SK-N-SH (cell line): ENCODE measurements at regions not wholly inside any gene's neighbourhood (a gene's known extent, or its start where the extent isn't known, plus 50 kb on each side); places are given as distances from the start of the nearest gene placed in this dataset.

Experiments used
- CTCF ChIA-PET: fragments of 300-600, 350-600 bp; formaldehyde crosslinking; extraction: SDS; loops from one replicate; lab custom pipeline; 2021; lab: Yijun Ruan, JAX
- POLR2A ChIA-PET: fragments of 350-600 bp; sonication (Branson Sonifier 250); formaldehyde crosslinking; extraction: SDS; loops from one replicate; lab custom pipeline; 2020; ENCODE audit warnings: antibody characterized with exemption, inconsistent platforms; lab: Yijun Ruan, JAX
- DNase-seq: peaks from one replicate; pipeline ENCODE4 v3.0.0; 2012
- H2AFZ ChIP-seq: fragments of 200-600 bp; sonication (generic); 2 replicates; pipeline ENCODE4 v1.8.1; 2016; ENCODE audit warnings: antibody characterized with exemption, mild to moderate bottlenecking, low read depth
- H3F3A ChIP-seq: fragments of 200-600 bp; sonication (generic); replicated peaks from 2 replicates; pipeline ENCODE3; 2016; ENCODE audit warnings: antibody characterized with exemption, mild to moderate bottlenecking; ENCODE audit not compliant: insufficient read depth
- H3K27ac ChIP-seq, 2 experiments: fragments of 200-500 bp in 1 of 2; fragments of 200-600 bp in 1 of 2; sonication (Bioruptor generic) in 1 of 2; sonication (generic), shearing (Covaris generic) in 1 of 2; 2 replicates each; pipeline versions ENCODE4 v1.5.1 to v1.6.1; 2014 to 2016; ENCODE audit warnings: low read depth in 2 of 2, inconsistent platforms in 1 of 2, low read length in 1 of 2, mild to moderate bottlenecking in 1 of 2, mixed read lengths in 1 of 2
- H3K27me3 ChIP-seq: fragments of 200-600 bp; sonication (generic), shearing (Covaris generic); 2 replicates; pipeline ENCODE4 v1.6.1; 2016; ENCODE audit warnings: mixed run types; ENCODE audit not compliant: insufficient read depth
- H3K36me3 ChIP-seq, 2 experiments: fragments of 200-500 bp in 1 of 2; fragments of 200-600 bp in 1 of 2; sonication (Bioruptor generic) in 1 of 2; sonication (generic) in 1 of 2; replicated peaks in 1 of 2; 2 replicates each; pipeline versions ENCODE3 to v1.5.1; 2014 to 2016; ENCODE audit warnings: low read length in 1 of 2, mild to moderate bottlenecking in 1 of 2; ENCODE audit not compliant: insufficient read depth in 2 of 2, control insufficient read depth in 1 of 2
- H3K4me1 ChIP-seq, 2 experiments: fragments of 200-500 bp in 1 of 2; fragments of 200-600 bp in 1 of 2; sonication (Bioruptor generic) in 1 of 2; sonication (generic), shearing (Covaris generic) in 1 of 2; 2 replicates each; pipeline versions ENCODE4 v1.5.1 to v1.6.1; 2014 to 2016; ENCODE audit warnings: low read depth in 1 of 2, low read length in 1 of 2, mixed run types in 1 of 2; ENCODE audit not compliant: insufficient read depth in 2 of 2, control insufficient read depth in 1 of 2
- H3K4me2 ChIP-seq: fragments of 200-600 bp; sonication (generic), shearing (Covaris generic); 2 replicates; pipeline ENCODE4 v1.6.1; 2017; ENCODE audit warnings: mixed run types
- H3K4me3 ChIP-seq, 2 experiments: fragments of 200-500 bp in 1 of 2; fragments of 200-600 bp in 1 of 2; sonication (Bioruptor generic) in 1 of 2; sonication (generic), shearing (Covaris generic) in 1 of 2; 2 replicates each; pipeline versions ENCODE4 v1.5.1 to v1.8.1; 2014 to 2016; ENCODE audit warnings: low read depth in 2 of 2, inconsistent platforms in 1 of 2, low read length in 1 of 2, mild to moderate bottlenecking in 1 of 2, mixed read lengths in 1 of 2, moderate library complexity in 1 of 2
- H3K79me2 ChIP-seq: fragments of 200-600 bp; sonication (generic); 2 replicates; pipeline ENCODE4 v1.8.1; 2017; ENCODE audit warnings: mild to moderate bottlenecking; ENCODE audit not compliant: insufficient read depth
- H3K9ac ChIP-seq: fragments of 200-600 bp; sonication (generic); 2 replicates; pipeline ENCODE4 v1.6.1; 2017; ENCODE audit warnings: mixed run types
- H3K9me2 ChIP-seq: fragments of 200-600 bp; sonication (generic); 2 replicates; pipeline ENCODE4 v1.6.1; 2017; ENCODE audit warnings: mixed run types
- H3K9me3 ChIP-seq: fragments of 200-600 bp; sonication (generic); 2 replicates; pipeline ENCODE4 v1.6.1; 2017; ENCODE audit warnings: mixed run types, mild to moderate bottlenecking, moderate library complexity
- H4K20me1 ChIP-seq: fragments of 200-600 bp; sonication (generic); 2 replicates; pipeline ENCODE4 v1.6.1; 2017; ENCODE audit warnings: mild to moderate bottlenecking, mixed run types; ENCODE audit not compliant: insufficient read depth
- MXI1 ChIP-seq: IDR thresholded peaks from 2 replicates; pipeline ENCODE4 v1.6.1; 2012; ENCODE audit warnings: mild to moderate bottlenecking, low read depth, low read length, improper control_type of control experiment
- NFIC ChIP-seq: IDR thresholded peaks from 2 replicates; pipeline ENCODE4 v1.4.0; 2012; ENCODE audit warnings: borderline replicate concordance
- POLR2AphosphoS5 ChIP-seq: IDR thresholded peaks from 2 replicates; pipeline ENCODE4 v1.6.1; 2012; ENCODE audit warnings: low read depth, low read length
- RCOR1 ChIP-seq: fragments of 150-350 bp; IDR thresholded peaks from 2 replicates; pipeline ENCODE4 v1.6.1; 2017; ENCODE audit warnings: antibody characterized with exemption, low read length
- SMC3 ChIP-seq: IDR thresholded peaks from 2 replicates; pipeline ENCODE4 v1.6.1; 2012; ENCODE audit warnings: low read depth, low read length, improper control_type of control experiment
- TAF1 ChIP-seq: IDR thresholded peaks from 2 replicates; pipeline ENCODE4 v1.6.1; 2012; ENCODE audit warnings: low read depth, mild to moderate bottlenecking, low read length, moderate library complexity, borderline replicate concordance
- TEAD4 ChIP-seq: IDR thresholded peaks from 2 replicates; pipeline ENCODE4 v1.4.0; 2012; ENCODE audit warnings: mild to moderate bottlenecking, borderline replicate concordance; ENCODE audit not compliant: insufficient read depth
- WGBS: methylation state at CpG from one replicate; pipeline ENCODE4 v1.1.6; 2017; ENCODE audit warnings: low lambda C conversion rate; 5-methylcytosine and 5-hydroxymethylcytosine counted together
- TF ChIP-seq, protein P1 (sequence below): IDR thresholded peaks from 2 replicates; pipeline ENCODE4 v1.6.1; 2012; ENCODE audit warnings: mild to moderate bottlenecking, low read depth, low read length, moderate library complexity
- TF ChIP-seq, protein P2 (sequence below): fragments of 200-600 bp; sonication (generic); IDR thresholded peaks from 2 replicates; pipeline ENCODE4 v1.6.1; 2017; ENCODE audit warnings: antibody characterized with exemption, mild to moderate bottlenecking, moderate library complexity

DNA sequence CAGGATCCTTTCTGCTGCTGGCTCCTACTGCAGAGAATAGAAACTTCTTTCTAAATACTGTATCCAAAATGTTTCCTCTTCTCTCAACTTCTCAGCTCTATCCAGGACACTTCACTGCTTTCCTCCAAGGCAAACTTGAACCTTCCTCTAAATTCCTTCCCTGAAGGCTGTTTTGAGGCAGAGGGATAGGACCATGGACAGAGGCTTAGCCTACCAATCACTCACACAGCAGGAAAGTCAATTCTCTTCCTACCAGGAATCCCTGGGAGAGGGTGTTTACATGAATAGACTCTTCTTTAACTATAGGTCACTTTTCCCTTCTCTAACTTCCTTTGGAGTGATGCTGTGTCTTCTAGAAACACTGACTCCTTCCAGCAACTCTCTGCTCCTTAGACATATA, 115.6 kb upstream of the MKLN1 start:
- no peak overlapping the region for H3K9ac ChIP-seq
- H4K20me1 ChIP-seq: no peaks in the 10 kb centered on the region
- POLR2A ChIA-PET: no interaction called here
- H3F3A ChIP-seq: no peaks in the 10 kb centered on the region
- H3K4me3 ChIP-seq: no peak overlapping the region
- TF ChIP-seq, protein P1, sequence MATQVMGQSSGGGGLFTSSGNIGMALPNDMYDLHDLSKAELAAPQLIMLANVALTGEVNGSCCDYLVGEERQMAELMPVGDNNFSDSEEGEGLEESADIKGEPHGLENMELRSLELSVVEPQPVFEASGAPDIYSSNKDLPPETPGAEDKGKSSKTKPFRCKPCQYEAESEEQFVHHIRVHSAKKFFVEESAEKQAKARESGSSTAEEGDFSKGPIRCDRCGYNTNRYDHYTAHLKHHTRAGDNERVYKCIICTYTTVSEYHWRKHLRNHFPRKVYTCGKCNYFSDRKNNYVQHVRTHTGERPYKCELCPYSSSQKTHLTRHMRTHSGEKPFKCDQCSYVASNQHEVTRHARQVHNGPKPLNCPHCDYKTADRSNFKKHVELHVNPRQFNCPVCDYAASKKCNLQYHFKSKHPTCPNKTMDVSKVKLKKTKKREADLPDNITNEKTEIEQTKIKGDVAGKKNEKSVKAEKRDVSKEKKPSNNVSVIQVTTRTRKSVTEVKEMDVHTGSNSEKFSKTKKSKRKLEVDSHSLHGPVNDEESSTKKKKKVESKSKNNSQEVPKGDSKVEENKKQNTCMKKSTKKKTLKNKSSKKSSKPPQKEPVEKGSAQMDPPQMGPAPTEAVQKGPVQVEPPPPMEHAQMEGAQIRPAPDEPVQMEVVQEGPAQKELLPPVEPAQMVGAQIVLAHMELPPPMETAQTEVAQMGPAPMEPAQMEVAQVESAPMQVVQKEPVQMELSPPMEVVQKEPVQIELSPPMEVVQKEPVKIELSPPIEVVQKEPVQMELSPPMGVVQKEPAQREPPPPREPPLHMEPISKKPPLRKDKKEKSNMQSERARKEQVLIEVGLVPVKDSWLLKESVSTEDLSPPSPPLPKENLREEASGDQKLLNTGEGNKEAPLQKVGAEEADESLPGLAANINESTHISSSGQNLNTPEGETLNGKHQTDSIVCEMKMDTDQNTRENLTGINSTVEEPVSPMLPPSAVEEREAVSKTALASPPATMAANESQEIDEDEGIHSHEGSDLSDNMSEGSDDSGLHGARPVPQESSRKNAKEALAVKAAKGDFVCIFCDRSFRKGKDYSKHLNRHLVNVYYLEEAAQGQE: peak; percentile 99
- TF ChIP-seq NFIC: no peak
- TF ChIP-seq, all 33 proteins: peak for 1
- no peaks in the 10 kb centered on the region for H3K4me1 ChIP-seq
- no peaks in the 10 kb centered on the region for H3K36me3 ChIP-seq
- CTCF ChIA-PET: no interaction called here
- no peaks in the 10 kb centered on the region for H3K9me3 ChIP-seq
- no peak for DNase-seq
- H3K27me3 ChIP-seq: no peaks in the 10 kb centered on the region
- no peaks in the 10 kb centered on the region for H3K9me2 ChIP-seq
- no peak overlapping the region for H2AFZ ChIP-seq
- H3K27ac ChIP-seq: no peak overlapping the region
- no peak overlapping the region for H3K4me2 ChIP-seq
- H3K79me2 ChIP-seq: no peaks in the 10 kb centered on the region

DNA sequence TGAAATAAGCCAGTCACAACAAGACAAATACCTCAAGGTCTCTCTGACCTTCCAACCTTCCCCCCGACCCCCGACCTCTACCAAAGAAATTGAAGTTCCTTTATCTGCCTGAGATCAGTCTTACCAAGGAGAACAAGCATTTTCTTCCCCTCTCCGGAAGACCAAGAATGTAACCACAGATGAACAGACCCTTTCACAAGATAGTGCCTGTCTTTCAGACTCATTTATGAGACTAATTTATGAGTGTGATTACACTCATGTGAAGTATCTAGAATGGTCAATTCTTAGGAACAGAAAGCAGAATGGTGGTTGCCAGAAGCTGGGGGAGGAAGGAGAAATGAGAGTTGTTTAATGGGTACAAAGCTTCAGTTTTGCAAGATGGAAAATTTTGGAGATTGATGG, 108.9 kb upstream of the MKLN1 start:
- H3K9ac ChIP-seq: no peak overlapping the region
- no peak overlapping the region for H3K4me3 ChIP-seq
- no peak overlapping the region for H3K4me2 ChIP-seq
- H3K79me2 ChIP-seq: no peaks in the 10 kb centered on the region
- no peak overlapping the region for H2AFZ ChIP-seq
- no peak for DNase-seq
- POLR2A ChIA-PET: no interaction called here
- no peaks in the 10 kb centered on the region for H4K20me1 ChIP-seq
- 62% methylated on average over 3 of the region's 3 CpGs for WGBS
- H3K27me3 ChIP-seq: no peaks in the 10 kb centered on the region
- TF ChIP-seq TAF1: no peak
- TF ChIP-seq NFIC: no peak
- TF ChIP-seq SMC3: no peak
- TF ChIP-seq, protein P2, sequence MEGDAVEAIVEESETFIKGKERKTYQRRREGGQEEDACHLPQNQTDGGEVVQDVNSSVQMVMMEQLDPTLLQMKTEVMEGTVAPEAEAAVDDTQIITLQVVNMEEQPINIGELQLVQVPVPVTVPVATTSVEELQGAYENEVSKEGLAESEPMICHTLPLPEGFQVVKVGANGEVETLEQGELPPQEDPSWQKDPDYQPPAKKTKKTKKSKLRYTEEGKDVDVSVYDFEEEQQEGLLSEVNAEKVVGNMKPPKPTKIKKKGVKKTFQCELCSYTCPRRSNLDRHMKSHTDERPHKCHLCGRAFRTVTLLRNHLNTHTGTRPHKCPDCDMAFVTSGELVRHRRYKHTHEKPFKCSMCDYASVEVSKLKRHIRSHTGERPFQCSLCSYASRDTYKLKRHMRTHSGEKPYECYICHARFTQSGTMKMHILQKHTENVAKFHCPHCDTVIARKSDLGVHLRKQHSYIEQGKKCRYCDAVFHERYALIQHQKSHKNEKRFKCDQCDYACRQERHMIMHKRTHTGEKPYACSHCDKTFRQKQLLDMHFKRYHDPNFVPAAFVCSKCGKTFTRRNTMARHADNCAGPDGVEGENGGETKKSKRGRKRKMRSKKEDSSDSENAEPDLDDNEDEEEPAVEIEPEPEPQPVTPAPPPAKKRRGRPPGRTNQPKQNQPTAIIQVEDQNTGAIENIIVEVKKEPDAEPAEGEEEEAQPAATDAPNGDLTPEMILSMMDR: no peak
- no peak for TF ChIP-seq TEAD4
- TF ChIP-seq POLR2AphosphoS5: no peak
- TF ChIP-seq MXI1: no peak
- no peak for TF ChIP-seq RCOR1
- CTCF ChIA-PET: interaction anchor here (1.2 kb wide), 1 partner anchor 10 kb away, joined by 3 read pairs; no protein-coding TSS in a partner anchor
- H3K9me2 ChIP-seq: no peaks in the 10 kb centered on the region
- no peaks in the 10 kb centered on the region for H3K9me3 ChIP-seq
- no peak overlapping the region for H3K27ac ChIP-seq
- H3K36me3 ChIP-seq: no peaks in the 10 kb centered on the region
- no peaks in the 10 kb centered on the region for H3K4me1 ChIP-seq
- H3F3A ChIP-seq: no peaks in the 10 kb centered on the region
